SHP77 (cell line): ENCODE measurements at regions not wholly inside any gene's neighbourhood (a gene's known extent, or its start where the extent isn't known, plus 50 kb on each side); places are given as distances from the start of the nearest gene placed in this dataset.
"Not testable (repeated sequence)": the region's sequence is repeated elsewhere in the genome, so short reads cannot be mapped to it uniquely, and the experiment has no call there.

Experiments used
- DNase-seq, 2 experiments: peaks; one replicate each; lab custom pipeline; 2025; lab: John Stamatoyannopoulos, UW

- DNase-seq, result no peak
These were observed 133.3 kb downstream of the TBC1D2B start for GRCh38 chr15:77944002-77944867.

- no peak for DNase-seq
These were observed 134.8 kb downstream of the TBC1D2B start for GRCh38 chr15:77942611-77943211.

- not testable (repeated sequence) for DNase-seq
These were observed 136.3 kb downstream of the TBC1D2B start for GRCh38 chr15:77941090-77941827.

- DNase-seq, result no peak
These were observed 137.0 kb downstream of the TBC1D2B start for GRCh38 chr15:77940381-77940947.

- DNase-seq, result no peak
These were observed 137.7 kb downstream of the TBC1D2B start for GRCh38 chr15:77939851-77940250.

GRCh38 chr15:77939026-77939425 is 138.5 kb downstream of the TBC1D2B start:
- DNase-seq, result not testable (repeated sequence)

- DNase-seq, result not testable (repeated sequence)
These were observed 139.0 kb downstream of the TBC1D2B start for GRCh38 chr15:77938546-77938945.

GRCh38 chr15:77936567-77936966 is 140.9 kb downstream of the TBC1D2B start:
- DNase-seq, result not testable (repeated sequence)

GRCh38 chr15:77934516-77934915 is 143.0 kb downstream of the TBC1D2B start:
- DNase-seq, result not testable (repeated sequence)

- DNase-seq, result not testable (repeated sequence)
These were observed 146.6 kb downstream of the TBC1D2B start for GRCh38 chr15:77930907-77931306.

GRCh38 chr15:77930490-77930889 is 147.0 kb downstream of the TBC1D2B start:
- not testable (repeated sequence) for DNase-seq

GRCh38 chr15:77926789-77927188 is 150.7 kb downstream of the TBC1D2B start:
- not testable (repeated sequence) for DNase-seq

- DNase-seq, result not testable (repeated sequence)
These were observed 151.2 kb downstream of the TBC1D2B start for GRCh38 chr15:77926296-77926695.

- DNase-seq, result not testable (repeated sequence)
These were observed 152.4 kb downstream of the TBC1D2B start for GRCh38 chr15:77925101-77925500.

GRCh38 chr15:77921664-77922063 is 155.8 kb downstream of the TBC1D2B start:
- no peak for DNase-seq

GRCh38 chr15:77916966-77917635 is 160.4 kb downstream of the TBC1D2B start:
- not testable (repeated sequence) for DNase-seq

- DNase-seq, result not testable (repeated sequence)
These were observed 161.6 kb downstream of the TBC1D2B start for GRCh38 chr15:77915961-77916330.

GRCh38 chr15:77915261-77915960 is 162.1 kb downstream of the TBC1D2B start:
- no peak for DNase-seq

- DNase-seq, result not testable (repeated sequence)
These were observed 163.0 kb downstream of the TBC1D2B start for GRCh38 chr15:77914531-77914930.

GRCh38 chr15:77910030-77910911 is 167.2 kb downstream of the TBC1D2B start:
- DNase-seq, result peak; percentile 56 to 77
